Erythroblast (primary cell): ENCODE measurements at regions not wholly inside any gene's neighbourhood (a gene's known extent, or its start where the extent isn't known, plus 50 kb on each side); places are given as distances from the start of the nearest gene placed in this dataset.

Source experiments
- GATA1 ChIP-seq: IDR thresholded peaks from 2 replicates; pipeline ENCODE4 v1.6.1; 2011; ENCODE audit warnings: low read depth, mild to moderate bottlenecking, control low read depth, low read length, moderate library complexity
- POLR2A ChIP-seq: IDR thresholded peaks from 2 replicates; pipeline ENCODE4 v1.6.1; 2011; ENCODE audit warnings: mild to moderate bottlenecking, low read length

DNA sequence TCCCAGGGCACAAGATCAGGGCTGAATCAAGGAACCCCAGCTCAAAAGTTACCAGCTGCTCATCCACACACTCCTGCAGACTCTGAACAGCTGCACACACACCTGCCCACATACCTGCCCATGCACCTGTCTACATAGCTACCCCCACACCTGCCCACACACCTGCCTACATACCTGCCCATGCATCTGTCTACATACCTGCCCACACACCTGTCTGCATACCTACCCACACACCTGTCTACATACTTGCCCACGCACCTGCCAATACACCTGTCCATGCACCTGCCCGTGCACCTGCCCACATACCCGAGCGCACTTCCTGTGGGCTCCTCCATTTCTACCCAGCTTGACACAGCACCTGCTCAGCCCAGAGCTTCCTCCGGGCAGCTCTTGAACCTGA lies 122.8 kb upstream of the AGAP1 start:
- no peak for TF ChIP-seq POLR2A
- TF ChIP-seq GATA1: no peak
